CD4-positive, alpha-beta T cell (primary cell): ENCODE measurements at regions not wholly inside any gene's neighbourhood (a gene's known extent, or its start where the extent isn't known, plus 50 kb on each side); places are given as distances from the start of the nearest gene placed in this dataset.

Experiments
- ATAC-seq: fragments of 200-7000 bp; cut with Tn5 transposase; one replicate; pipeline ENCODE4 v1.10.0; 2022; ENCODE audit warnings: mild to moderate bottlenecking; ENCODE audit not compliant: poor library complexity
- CTCF ChIA-PET: fragments of 350-600 bp; sonication (Branson Sonifier 250); formaldehyde crosslinking; loops from one replicate; lab custom pipeline; 2021; ENCODE audit warnings: antibody characterized with exemption, inconsistent platforms; lab: Charles Lee
- POLR2A ChIA-PET: fragments of 350-600 bp; sonication (Branson Sonifier 250); formaldehyde crosslinking; loops from one replicate; lab custom pipeline; 2021; ENCODE audit warnings: antibody characterized with exemption, inconsistent platforms; lab: Charles Lee
- DNase-seq, 14 experiments: peaks; one replicate each; pipeline ENCODE4 v3.0.0-alpha.2; 2013 to 2020; ENCODE audit warnings: mixed read lengths in 2 of 14
- H3K27ac ChIP-seq, 2 donors: one replicate each; pipeline versions ENCODE4 v1.5.1 to v1.7.0; 2013; ENCODE audit warnings: low read length in 2 of 2, low read depth in 1 of 2, mild to moderate bottlenecking in 1 of 2
- H3K27me3 ChIP-seq, 2 experiments: 1 replicate in 1 of 2; 2 replicates in 1 of 2; pipeline versions ENCODE4 v1.6.1 to v1.7.0; 2013; ENCODE audit warnings: low read length in 2 of 2, control low read depth in 1 of 2, mild to moderate bottlenecking in 1 of 2, moderate library complexity in 1 of 2; ENCODE audit not compliant: insufficient read depth in 2 of 2, control insufficient read depth in 1 of 2
- H3K36me3 ChIP-seq: one replicate; pipeline ENCODE4 v1.6.1; 2013; ENCODE audit warnings: low read length, control low read depth; ENCODE audit not compliant: insufficient read depth
- H3K4me1 ChIP-seq: one replicate; pipeline ENCODE4 v1.6.1; 2013; ENCODE audit warnings: low read length, control low read depth; ENCODE audit not compliant: insufficient read depth
- H3K4me3 ChIP-seq: one replicate; pipeline ENCODE4 v1.5.1; 2013; ENCODE audit warnings: mild to moderate bottlenecking, low read length, moderate library complexity
- H3K9me3 ChIP-seq, 2 experiments: 1 replicate in 1 of 2; 2 replicates in 1 of 2; pipeline versions ENCODE4 v1.6.1 to v1.7.0; 2013; ENCODE audit warnings: low read length in 2 of 2, mild to moderate bottlenecking in 2 of 2, control low read depth in 1 of 2, moderate library complexity in 1 of 2; ENCODE audit not compliant: control insufficient read depth in 1 of 2, insufficient read depth in 1 of 2
- H3K27ac Mint-ChIP-seq: one replicate; pipeline ENCODE4 v1.8.0; 2020; ENCODE audit warnings: mixed read lengths
- H3K27me3 Mint-ChIP-seq: one replicate; pipeline ENCODE4 v1.8.0; 2021; ENCODE audit warnings: mixed read lengths
- H3K36me3 Mint-ChIP-seq: one replicate; pipeline ENCODE4 v1.8.0; 2021; ENCODE audit warnings: low read depth, mixed read lengths
- H3K4me1 Mint-ChIP-seq: one replicate; pipeline ENCODE4 v1.8.0; 2021; ENCODE audit warnings: low read depth, mixed read lengths
- H3K4me3 Mint-ChIP-seq: one replicate; pipeline ENCODE4 v1.8.0; 2020; ENCODE audit warnings: mild to moderate bottlenecking, mixed read lengths
- H3K9me3 Mint-ChIP-seq: one replicate; pipeline ENCODE4 v1.8.0; 2020; ENCODE audit warnings: mixed read lengths
- CTCF ChIP-seq: fragments of 200-600 bp; IDR thresholded peaks from one replicate; pipeline ENCODE4 v1.8.0; 2022; ENCODE audit warnings: antibody characterized with exemption, mild to moderate bottlenecking
- intact Hi-C, 2 experiments: fragments of 100-400 bp; cut with DNase I in 1 of 2; cut with micrococcal nuclease in 1 of 2; formaldehyde crosslinking; loops; one replicate each; pipeline versions ENCODE4 v1.15.1 to v1.9.0; 2023 to 2025; cut with DNase I, micrococcal nuclease

GRCh38 chr4:134634301-134634700 is 432.7 kb upstream of the PABPC4L start:
- no peak overlapping the region for H3K27ac ChIP-seq
- no peaks in the 10 kb centered on the region for H3K27me3 Mint-ChIP-seq

GRCh38 chr4:134632056-134632455 is 430.5 kb upstream of the PABPC4L start:
- ATAC-seq, result no peak
- no peaks in the 10 kb centered on the region for H3K27me3 ChIP-seq
- no peaks in the 10 kb centered on the region for H3K4me1 Mint-ChIP-seq
- ChIA-PET POLR2A (no interaction called here), CTCF (no interaction called here)
- H3K9me3 ChIP-seq, result peaks cover 3 to 15% of the 10 kb centered on the region in 2 experiments
- no peaks in the 10 kb centered on the region for H3K4me1 ChIP-seq
- DNase-seq, result no peak
- H3K4me3 Mint-ChIP-seq, result no peak overlapping the region
- H3K9me3 Mint-ChIP-seq, result peaks cover 2% of the 10 kb centered on the region
- no peaks in the 10 kb centered on the region for H3K36me3 ChIP-seq
- H3K27ac Mint-ChIP-seq, result no peak overlapping the region
- no peaks in the 10 kb centered on the region for H3K36me3 Mint-ChIP-seq
- H3K27ac ChIP-seq, result no peak overlapping the region
- intact Hi-C loops, result no loop called here
- H3K4me3 ChIP-seq, result no peak overlapping the region
- no peak for TF ChIP-seq CTCF
- H3K27me3 Mint-ChIP-seq, result no peaks in the 10 kb centered on the region

More at GRCh38 chr4:134634301-134634700, 432.7 kb upstream of the PABPC4L start:
- no peaks in the 10 kb centered on the region for H3K27me3 ChIP-seq
- intact Hi-C loops, result no loop called here
- no peaks in the 10 kb centered on the region for H3K4me1 ChIP-seq
- TF ChIP-seq CTCF, result no peak
- POLR2A ChIA-PET, result no interaction called here
- Mint-ChIP-seq H3K36me3 (no peaks in the 10 kb centered on the region), H3K4me3 (no peak overlapping the region), H3K4me1 (no peaks in the 10 kb centered on the region), H3K27ac (no peak overlapping the region), H3K9me3 (no peaks in the 10 kb centered on the region)
- ATAC-seq, result no peak
- CTCF ChIA-PET, result no interaction called here
- H3K4me3 ChIP-seq, result no peak overlapping the region
- no peak for DNase-seq
- H3K9me3 ChIP-seq, result peaks cover 3 to 15% of the 10 kb centered on the region in 2 experiments
- H3K36me3 ChIP-seq, result no peaks in the 10 kb centered on the region

- H3K4me3 Mint-ChIP-seq, result no peak overlapping the region
- H3K27ac ChIP-seq, result no peak overlapping the region
- H3K4me3 ChIP-seq, result no peak overlapping the region
- peaks cover 3 to 15% of the 10 kb centered on the region in 2 experiments for H3K9me3 ChIP-seq
- intact Hi-C loops, result no loop called here
- H3K4me1 ChIP-seq, result no peaks in the 10 kb centered on the region
- no peak overlapping the region for H3K27ac Mint-ChIP-seq
- no peaks in the 10 kb centered on the region for H3K27me3 Mint-ChIP-seq
- H3K4me1 Mint-ChIP-seq, result no peaks in the 10 kb centered on the region
- H3K36me3 Mint-ChIP-seq, result no peaks in the 10 kb centered on the region
- no peaks in the 10 kb centered on the region for H3K27me3 ChIP-seq
- ATAC-seq (no peak), DNase-seq (no peak)
- H3K9me3 Mint-ChIP-seq, result peaks cover 5% of the 10 kb centered on the region
- POLR2A ChIA-PET, result no interaction called here
- CTCF ChIA-PET, result no interaction called here
- no peak for TF ChIP-seq CTCF
- no peaks in the 10 kb centered on the region for H3K36me3 ChIP-seq
Measured at GRCh38 chr4:134628066-134628465, 426.5 kb upstream of the PABPC4L start.
